Small intestine (tissue), 7 donors: ENCODE measurements at regions not wholly inside any gene's neighbourhood (a gene's known extent, or its start where the extent isn't known, plus 50 kb on each side); places are given as distances from the start of the nearest gene placed in this dataset.

Experiments used
- DNase-seq, 2 donors: peaks; one replicate each; pipeline versions ENCODE4 v3.0.0 to v3.0.0-alpha.2; 2013
- FAIRE-seq: peaks from 2 replicates; lab custom pipeline; 2012; peaks lifted over from hg19 to GRCh38; lab: Jason Lieb, UNC
- H3K27ac ChIP-seq, 3 donors: one replicate each; pipeline ENCODE4 v1.5.1; 2013; ENCODE audit warnings: low read length in 2 of 3, mild to moderate bottlenecking in 2 of 3, control low read depth in 1 of 3, inconsistent platforms in 1 of 3, low read depth in 1 of 3, moderate library complexity in 1 of 3
- H3K27me3 ChIP-seq, 3 donors: one replicate each; pipeline ENCODE4 v1.6.1; 2013; ENCODE audit warnings: low read length in 3 of 3, inconsistent platforms in 1 of 3; ENCODE audit not compliant: control insufficient read depth in 3 of 3, insufficient read depth in 3 of 3
- H3K36me3 ChIP-seq, 3 donors: one replicate each; pipeline ENCODE4 v1.6.1; 2013; ENCODE audit warnings: low read length in 3 of 3, inconsistent platforms in 1 of 3, low read depth in 1 of 3, mild to moderate bottlenecking in 1 of 3, moderate library complexity in 1 of 3; ENCODE audit not compliant: control insufficient read depth in 3 of 3, insufficient read depth in 2 of 3
- H3K4me1 ChIP-seq, 3 donors: one replicate each; pipeline ENCODE4 v1.6.1; 2013; ENCODE audit warnings: low read length in 2 of 3, inconsistent platforms in 1 of 3, low read depth in 1 of 3, mild to moderate bottlenecking in 1 of 3, moderate library complexity in 1 of 3; ENCODE audit not compliant: control insufficient read depth in 3 of 3, insufficient read depth in 2 of 3
- H3K4me3 ChIP-seq, 3 donors: one replicate each; pipeline ENCODE4 v1.5.1; 2013; ENCODE audit warnings: low read length in 3 of 3, control low read depth in 1 of 3, inconsistent platforms in 1 of 3, low read depth in 1 of 3, mild to moderate bottlenecking in 1 of 3, moderate library complexity in 1 of 3
- H3K9me3 ChIP-seq, 2 donors: one replicate each; pipeline ENCODE4 v1.6.1; 2013; ENCODE audit warnings: low read depth in 1 of 2, low read length in 1 of 2; ENCODE audit not compliant: control insufficient read depth in 2 of 2, insufficient read depth in 1 of 2
- WGBS, 3 donors: extraction: QIAGEN DNeasy Blood & Tissue Kit; methylation state at CpG; one replicate each; pipeline ENCODE4 v1.1.7; 2013; 5-methylcytosine and 5-hydroxymethylcytosine counted together
- donor health status: healthy with polysubstance abuse.
- donor health status: control.
- donor health status: control.
- donor health status: Bipolar disorder and iron deficiency.
- donor health status: healthy.

GRCh38 chr18:60232541-60232940 is 140.0 kb downstream of the MC4R start:
- Histone ChIP-seq H3K27me3 (no peaks in the 10 kb centered on the region), H3K4me3 (no peak overlapping the region), H3K36me3 (no peaks in the 10 kb centered on the region), H3K4me1 (no peaks in the 10 kb centered on the region), H3K27ac (no peak overlapping the region), H3K9me3 (no peaks in the 10 kb centered on the region)
- DNase-seq (peak; percentile 58 to 68), FAIRE-seq (peak; percentile 19)

- whole genome bisulfite sequencing, 3 donors = 61 to 69% (median 68%) methylated on average over 8 of the region's 8 CpGs
- H3K4me1 ChIP-seq = no peaks in the 10 kb centered on the region
- DNase-seq (no peak), FAIRE-seq (no peak)
- no peaks in the 10 kb centered on the region for H3K36me3 ChIP-seq
- H3K9me3 ChIP-seq = peaks cover 0 to 9% of the 10 kb centered on the region in 2 donors
- H3K4me3 ChIP-seq = no peak overlapping the region
- H3K27ac ChIP-seq = no peak overlapping the region
- no peaks in the 10 kb centered on the region for H3K27me3 ChIP-seq
These were observed 143.7 kb downstream of the MC4R start for GRCh38 chr18:60228609-60229595.

GRCh38 chr18:60215432-60215831 is 157.1 kb downstream of the MC4R start:
- Histone ChIP-seq H3K36me3 (no peaks in the 10 kb centered on the region), H3K4me3 (no peak overlapping the region), H3K4me1 (no peaks in the 10 kb centered on the region), H3K27me3 (no peaks in the 10 kb centered on the region), H3K27ac (no peak overlapping the region), H3K9me3 (no peaks in the 10 kb centered on the region)
- WGBS, 3 donors = 73 to 81% (median 78%) methylated on average over 5 of the region's 5 CpGs
- no peak for DNase-seq
- no peak for FAIRE-seq

GRCh38 chr18:60209042-60209441 is 163.5 kb downstream of the MC4R start:
- 38 to 48% (median 45%) methylated on average over 1 of the region's 1 CpG for WGBS, 3 donors
- no peak overlapping the region for H3K4me3 ChIP-seq
- DNase-seq = no peak
- H3K4me1 ChIP-seq = no peaks in the 10 kb centered on the region
- no peaks in the 10 kb centered on the region for H3K27me3 ChIP-seq
- no peak overlapping the region for H3K27ac ChIP-seq
- FAIRE-seq = no peak
- no peaks in the 10 kb centered on the region for H3K9me3 ChIP-seq
- H3K36me3 ChIP-seq = no peaks in the 10 kb centered on the region

- Histone ChIP-seq H3K4me3 (no peak overlapping the region), H3K27me3 (no peaks in the 10 kb centered on the region), H3K27ac (no peak overlapping the region), H3K4me1 (no peaks in the 10 kb centered on the region), H3K36me3 (no peaks in the 10 kb centered on the region), H3K9me3 (no peaks in the 10 kb centered on the region)
- FAIRE-seq (no peak), DNase-seq (peak in 1 of 2 donors; percentile 11)
- 43 to 74% (median 52%) methylated on average over 1 of the region's 1 CpG for WGBS, 3 donors
These were observed 169.9 kb downstream of the MC4R start for GRCh38 chr18:60202708-60203107.

GRCh38 chr18:60200558-60200957 is 172.0 kb downstream of the MC4R start:
- no peaks in the 10 kb centered on the region for H3K36me3 ChIP-seq
- H3K27me3 ChIP-seq = no peaks in the 10 kb centered on the region
- no peak for DNase-seq
- no peaks in the 10 kb centered on the region for H3K9me3 ChIP-seq
- FAIRE-seq = no peak
- H3K27ac ChIP-seq = no peak overlapping the region
- H3K4me3 ChIP-seq = no peak overlapping the region
- no peaks in the 10 kb centered on the region for H3K4me1 ChIP-seq
- 79 to 86% (median 84%) methylated on average over 2 of the region's 2 CpGs for WGBS, 3 donors

GRCh38 chr18:60199505-60199904 is 173.1 kb downstream of the MC4R start:
- no peak overlapping the region for H3K27ac ChIP-seq
- no peaks in the 10 kb centered on the region for H3K36me3 ChIP-seq
- no peak overlapping the region for H3K4me3 ChIP-seq
- H3K9me3 ChIP-seq = no peaks in the 10 kb centered on the region
- DNase-seq (no peak), FAIRE-seq (no peak)
- H3K27me3 ChIP-seq = no peaks in the 10 kb centered on the region
- 20 to 60% (median 32%) methylated on average over 1 of the region's 1 CpG for WGBS, 3 donors
- H3K4me1 ChIP-seq = no peaks in the 10 kb centered on the region

GRCh38 chr18:60197671-60198462 is 174.7 kb downstream of the MC4R start:
- Histone ChIP-seq H3K4me3 (no peak overlapping the region), H3K27ac (no peak overlapping the region), H3K27me3 (no peaks in the 10 kb centered on the region), H3K9me3 (no peaks in the 10 kb centered on the region), H3K4me1 (no peaks in the 10 kb centered on the region), H3K36me3 (no peaks in the 10 kb centered on the region)
- no peak for FAIRE-seq
- DNase-seq = no peak
- 69 to 80% (median 71%) methylated on average over 3 of the region's 3 CpGs for WGBS, 3 donors
